ENCODE measurements at regions not wholly inside any gene's neighbourhood (a gene's known extent, or its start where the extent isn't known, plus 50 kb on each side); places are given as distances from the start of the nearest gene placed in this dataset.
"Not testable (repeated sequence)": the region's sequence is repeated elsewhere in the genome, so short reads cannot be mapped to it uniquely, and the experiment has no call there.

- DNase-seq (ENCODE audit: low spot score), result no peak
These were observed 112.5 kb upstream of the PAXBP1 start for GRCh38 chr21:32884062-32884461.

DNA sequence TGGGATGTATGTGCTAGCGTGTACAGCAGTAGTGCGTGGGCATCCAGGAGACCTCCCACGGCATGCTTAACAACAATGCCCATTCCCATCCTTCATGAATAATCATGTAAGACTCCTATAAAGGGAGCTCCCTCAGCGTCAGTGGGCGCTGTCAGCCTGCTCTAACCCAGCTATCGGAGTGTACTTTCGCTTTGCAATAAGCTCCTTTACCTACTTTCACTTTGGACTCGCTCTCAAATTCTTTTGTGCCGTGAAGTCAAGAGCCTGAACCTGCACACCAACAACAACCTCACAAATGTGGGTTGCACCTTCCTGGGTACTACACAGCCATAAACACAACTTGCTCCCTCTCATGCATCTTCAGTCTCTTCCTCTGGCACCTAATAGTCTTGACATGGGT is 114.8 kb upstream of the PAXBP1 start:
- no peak for DNase-seq (ENCODE audit: low spot score)

GRCh38 chr21:32887026-32887425 is 115.5 kb upstream of the PAXBP1 start:
- no peak for DNase-seq (ENCODE audit: low spot score)

DNA sequence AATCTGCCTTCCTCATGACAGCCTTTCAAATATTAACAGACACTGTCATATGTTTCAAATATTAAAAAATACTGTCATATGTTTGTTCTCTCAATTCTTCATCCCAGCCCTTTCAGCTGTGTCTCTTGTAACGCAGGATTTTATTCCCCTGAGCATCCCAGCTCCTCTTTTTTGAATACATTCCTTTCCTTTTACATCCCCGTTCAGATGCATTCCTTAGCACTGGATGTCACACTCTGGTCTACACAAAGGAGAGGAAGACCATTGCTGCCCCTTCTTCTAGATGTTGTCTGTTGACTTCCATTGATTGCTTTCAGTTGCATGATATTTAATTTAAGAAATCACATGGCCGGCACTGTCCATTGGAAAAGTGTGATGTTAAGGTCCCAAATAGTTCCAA is 117.4 kb upstream of the PAXBP1 start:
- DNase-seq (ENCODE audit: low spot score), result no peak

- DNase-seq (ENCODE audit: low spot score), result peak; percentile 34
These were observed 118.0 kb upstream of the PAXBP1 start for GRCh38 chr21:32889596-32889995.

GRCh38 chr21:32894321-32894720 is 122.8 kb upstream of the PAXBP1 start:
- no peak for DNase-seq (ENCODE audit: low spot score)

- no peak for DNase-seq (ENCODE audit: low spot score)
These were observed 124.9 kb upstream of the OLIG2 start for GRCh38 chr21:32900814-32901213.

DNA sequence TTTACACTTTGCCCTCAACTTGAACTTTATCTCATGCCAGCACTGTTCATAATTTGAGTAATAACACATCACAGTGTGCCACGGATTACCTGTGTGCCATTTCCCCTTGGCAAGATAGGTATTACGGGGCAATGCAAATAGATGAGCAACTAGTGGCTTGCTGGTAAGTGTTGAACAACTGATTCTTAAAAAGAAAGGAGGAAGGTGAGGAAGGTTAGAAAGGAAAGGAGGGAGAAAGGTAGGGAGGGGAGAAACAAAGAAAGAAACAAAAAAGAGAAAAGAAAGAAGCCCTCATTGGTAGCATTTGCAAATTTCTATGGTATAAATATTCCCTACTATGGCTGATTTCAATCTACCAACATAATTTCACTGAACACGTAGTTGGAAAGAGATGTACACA is 118.2 kb upstream of the OLIG2 start:
- DNase-seq (ENCODE audit: low spot score), result no peak

DNA sequence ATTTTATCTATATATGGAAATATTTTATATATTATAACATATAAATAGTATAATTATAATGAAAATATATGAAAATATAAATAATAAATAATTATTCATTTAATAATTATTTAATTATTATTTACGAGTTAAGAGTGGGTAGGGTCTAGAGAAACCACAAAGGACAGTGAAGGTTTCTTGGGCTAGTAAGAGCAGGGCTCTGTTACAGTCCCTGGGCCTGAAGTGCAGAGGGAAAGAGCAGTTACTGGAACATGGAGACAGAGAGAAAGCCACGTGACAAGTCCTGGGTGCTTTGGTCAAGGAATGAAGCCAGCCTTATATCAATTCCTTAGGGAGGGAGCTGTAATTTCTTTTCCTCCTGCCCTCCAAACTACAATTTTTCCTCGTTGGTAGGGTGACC is 117.2 kb upstream of the OLIG2 start:
- no peak for DNase-seq (ENCODE audit: low spot score)

DNA sequence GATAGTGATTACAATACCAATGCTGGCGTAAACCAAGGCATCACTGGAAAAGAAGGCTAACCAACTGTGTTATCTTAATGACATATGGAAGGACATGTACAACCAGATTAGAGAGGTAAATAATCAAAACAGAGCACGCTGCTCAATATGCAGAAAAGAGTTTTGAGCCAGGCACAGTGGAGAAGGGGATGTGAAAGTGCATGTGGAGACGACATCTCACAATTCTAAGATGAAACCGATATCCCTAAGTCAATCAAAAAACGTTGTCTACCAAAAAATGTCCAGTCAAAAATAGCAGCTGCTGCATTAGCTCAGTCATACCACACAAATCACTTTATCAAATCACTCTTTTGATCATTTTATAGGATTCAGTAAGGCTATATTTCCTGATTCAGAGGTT is 116.3 kb upstream of the OLIG2 start:
- no peak for DNase-seq (ENCODE audit: low spot score)

DNA sequence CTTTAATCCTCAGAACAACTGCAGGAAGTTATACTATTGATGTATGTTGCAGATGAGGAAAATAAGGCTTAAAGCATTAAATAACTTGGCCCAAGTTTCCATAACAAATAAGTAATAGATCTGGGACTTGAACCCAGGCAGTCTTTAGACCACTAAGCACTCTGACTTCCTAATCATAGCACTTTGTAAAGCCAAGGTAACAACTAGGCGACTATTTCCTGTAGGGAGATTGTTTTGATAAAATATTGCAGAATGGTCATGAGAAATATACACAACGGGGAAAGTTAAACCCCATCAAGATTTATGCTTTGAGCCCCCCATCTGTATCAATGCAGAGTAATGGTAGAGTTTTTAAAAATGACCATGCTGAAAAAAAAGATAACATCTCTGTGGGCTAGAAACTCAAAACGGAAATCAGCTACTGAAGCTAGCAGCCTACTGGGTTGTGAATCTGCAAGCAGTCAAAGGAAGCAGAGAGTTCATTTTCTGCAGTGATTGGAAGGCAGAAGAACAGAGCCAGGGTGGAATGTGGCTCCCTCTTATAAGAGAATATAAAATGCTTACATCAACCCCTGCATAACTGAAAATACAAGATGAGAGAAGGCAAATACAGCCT is 111.2 kb upstream of the OLIG2 start:
- no peak for DNase-seq (ENCODE audit: low spot score)

DNA sequence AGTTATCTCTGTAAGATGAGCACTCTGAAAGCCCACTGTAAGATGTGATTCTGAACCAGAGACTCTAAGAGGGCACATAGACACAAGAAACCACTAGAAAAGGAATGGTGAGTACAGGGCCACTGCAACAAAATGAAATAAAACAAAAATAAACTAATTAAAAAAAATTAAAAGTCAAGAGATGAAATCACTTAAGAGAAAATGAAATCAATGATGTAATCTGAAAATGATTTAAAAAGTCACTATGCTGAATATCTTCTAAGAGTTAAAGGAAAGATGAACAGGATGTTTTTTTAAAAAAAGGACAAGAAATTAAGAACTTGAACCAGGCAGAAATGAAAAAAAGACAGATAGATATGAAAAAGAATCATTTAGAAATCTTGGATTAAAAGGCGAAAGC is 110.6 kb upstream of the OLIG2 start:
- DNase-seq (ENCODE audit: low spot score), result no peak

DNA sequence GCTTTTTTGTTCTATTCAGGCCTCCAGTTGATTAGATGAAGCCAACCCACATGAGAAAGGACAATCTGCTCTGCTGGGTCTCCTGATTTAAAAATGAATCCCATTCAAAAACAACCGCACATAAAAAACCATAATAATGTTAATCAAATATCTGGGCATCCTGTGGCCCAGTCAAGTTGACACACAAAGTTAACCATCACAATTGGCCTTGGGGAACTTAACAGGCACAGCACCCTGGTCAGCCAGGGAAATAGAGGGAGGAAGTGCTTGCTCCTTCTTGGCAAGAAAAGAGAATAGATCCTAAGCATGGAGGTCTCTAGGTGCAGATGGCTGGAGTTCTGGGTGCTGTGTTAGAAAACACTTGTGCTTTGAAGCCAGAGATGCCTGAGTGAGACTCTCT is 109.6 kb upstream of the OLIG2 start:
- DNase-seq (ENCODE audit: low spot score), result no peak

- peak; percentile 9 for DNase-seq (ENCODE audit: low spot score)
These were observed 109.1 kb upstream of the OLIG2 start for GRCh38 chr21:32916522-32917099.

GRCh38 chr21:32917362-32918135 is 108.2 kb upstream of the OLIG2 start:
- DNase-seq (ENCODE audit: low spot score), result no peak

GRCh38 chr21:32918478-32919120 is 107.1 kb upstream of the OLIG2 start:
- no peak for DNase-seq (ENCODE audit: low spot score)

DNA sequence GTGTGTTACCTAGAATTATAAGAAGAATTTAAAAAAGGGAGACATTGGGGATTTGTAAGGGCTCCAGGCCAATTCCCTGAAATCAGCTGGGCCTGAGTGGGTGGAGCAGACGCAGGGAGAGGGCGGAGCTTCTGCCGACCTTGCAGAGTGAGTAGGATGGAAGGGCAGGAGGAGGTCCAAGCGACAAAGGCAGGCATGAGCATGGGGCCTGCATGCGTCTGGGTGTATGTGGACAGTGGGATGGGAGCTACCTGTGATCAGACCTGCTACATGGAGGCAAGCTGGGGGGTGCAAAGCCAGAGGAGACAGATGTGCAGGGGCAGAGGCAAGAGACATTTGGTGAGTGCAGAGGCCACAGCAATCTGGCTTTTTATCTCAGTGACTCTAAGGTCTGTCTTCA is 105.3 kb upstream of the OLIG2 start:
- DNase-seq (ENCODE audit: low spot score), result no peak

DNA sequence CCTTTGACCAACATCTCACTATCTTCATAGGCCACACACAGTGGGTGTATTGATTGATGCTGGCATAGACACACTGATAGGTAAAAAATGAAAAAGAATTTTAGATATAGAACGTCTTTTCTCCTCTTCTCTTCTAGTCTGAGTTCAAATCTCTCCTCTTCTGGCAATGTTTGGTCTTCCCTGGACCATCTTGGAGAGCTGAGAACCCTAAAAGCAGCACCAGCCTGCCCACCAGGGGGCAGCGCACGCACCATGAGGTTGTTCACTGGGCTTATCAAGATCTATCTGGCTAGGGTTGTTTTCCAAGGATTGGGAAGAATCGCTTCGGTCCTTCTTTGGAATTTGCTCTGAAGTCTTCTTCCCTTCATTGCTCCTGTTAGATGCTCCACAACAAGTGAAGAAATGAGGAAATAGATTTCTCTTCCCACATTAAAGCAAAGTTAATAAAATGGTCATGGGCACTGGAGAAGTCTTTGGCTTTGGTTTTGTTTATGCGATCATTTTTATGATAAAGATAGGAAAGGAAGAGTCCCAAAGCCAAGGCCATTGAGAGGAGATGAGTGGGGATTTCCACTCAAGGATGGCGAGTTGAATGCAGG is 104.0 kb upstream of the OLIG2 start:
- no peak for DNase-seq (ENCODE audit: low spot score)

DNA sequence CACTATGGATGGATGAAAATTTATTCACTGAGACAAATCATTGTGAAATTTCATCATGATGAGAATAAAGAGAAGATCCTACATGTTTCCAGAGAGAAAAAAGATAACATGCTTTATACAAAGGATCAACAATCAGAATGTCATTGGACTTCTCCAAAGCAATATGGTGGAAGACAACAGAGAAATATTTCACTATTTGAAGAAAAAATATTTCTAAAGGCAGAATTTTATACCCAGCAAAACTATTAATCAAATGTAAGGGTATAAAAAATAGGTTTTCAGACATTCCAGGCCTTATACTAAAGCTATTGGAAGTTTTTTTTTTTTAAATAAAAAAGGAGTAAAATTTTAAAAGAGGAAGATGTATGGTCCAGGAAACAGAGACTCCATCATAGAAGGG is 100.6 kb upstream of the OLIG2 start:
- DNase-seq (ENCODE audit: low spot score), result no peak

DNA sequence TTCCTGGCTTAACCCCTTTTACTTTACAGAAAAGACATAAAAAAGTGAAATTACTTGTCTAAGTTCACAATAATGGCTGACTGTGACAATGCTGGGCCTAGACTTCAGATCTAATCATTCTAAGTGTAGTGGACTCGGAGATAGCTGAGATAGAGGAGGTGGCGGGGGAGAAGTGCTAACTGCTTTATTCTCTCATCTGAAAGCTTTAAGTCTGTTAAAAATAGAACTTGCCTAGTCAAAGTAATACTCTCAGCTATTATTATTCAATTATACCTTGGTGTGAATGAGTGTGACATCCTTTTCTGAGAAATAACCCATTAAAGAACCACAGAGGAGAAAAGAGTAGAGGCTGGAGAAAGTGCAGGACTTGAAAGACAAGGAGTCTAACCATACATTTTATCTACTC is 96.1 kb upstream of the OLIG2 start:
- no peak for DNase-seq (ENCODE audit: low spot score)

DNA sequence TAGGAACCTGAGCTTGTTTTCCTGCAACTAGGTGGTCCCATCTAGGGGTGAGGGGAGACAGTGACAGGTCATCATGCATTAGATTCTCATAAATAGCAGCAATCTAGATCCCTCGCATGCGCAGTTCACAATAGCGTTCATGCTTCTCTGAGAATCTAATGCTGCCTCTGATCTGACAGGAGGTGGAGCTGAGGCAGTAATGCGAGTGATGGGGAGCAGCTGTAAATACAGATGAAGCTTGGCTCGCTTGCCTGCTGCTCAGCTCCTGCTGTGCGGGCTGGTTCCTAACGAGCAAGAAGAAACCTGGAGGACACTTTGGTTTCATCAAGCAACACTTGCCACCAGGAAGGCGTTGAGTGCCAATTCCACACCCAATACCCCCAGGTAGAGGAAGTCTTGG is 95.1 kb upstream of the OLIG2 start:
- DNase-seq (ENCODE audit: low spot score), result no peak

DNA sequence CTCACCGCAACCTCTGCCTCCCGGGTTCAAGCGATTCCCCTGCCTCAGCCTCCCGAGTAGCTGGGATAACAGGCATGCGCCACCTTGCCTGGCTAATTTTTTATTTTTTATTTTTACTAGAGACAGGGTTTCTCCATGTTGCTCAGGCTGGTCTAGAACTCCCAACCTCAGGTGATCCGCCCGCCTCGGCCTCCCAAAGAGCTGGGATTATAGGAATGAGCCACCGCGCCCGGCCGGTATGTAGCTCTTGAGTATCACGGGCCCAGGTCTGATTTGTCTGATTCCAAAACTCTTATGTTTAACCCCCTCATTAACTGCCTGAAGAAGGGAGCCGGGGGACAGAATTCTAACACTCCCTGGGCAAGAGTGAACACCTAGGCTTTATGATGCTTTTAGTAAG is 91.7 kb upstream of the OLIG2 start:
- not testable (repeated sequence) for DNase-seq (ENCODE audit: low spot score)

DNA sequence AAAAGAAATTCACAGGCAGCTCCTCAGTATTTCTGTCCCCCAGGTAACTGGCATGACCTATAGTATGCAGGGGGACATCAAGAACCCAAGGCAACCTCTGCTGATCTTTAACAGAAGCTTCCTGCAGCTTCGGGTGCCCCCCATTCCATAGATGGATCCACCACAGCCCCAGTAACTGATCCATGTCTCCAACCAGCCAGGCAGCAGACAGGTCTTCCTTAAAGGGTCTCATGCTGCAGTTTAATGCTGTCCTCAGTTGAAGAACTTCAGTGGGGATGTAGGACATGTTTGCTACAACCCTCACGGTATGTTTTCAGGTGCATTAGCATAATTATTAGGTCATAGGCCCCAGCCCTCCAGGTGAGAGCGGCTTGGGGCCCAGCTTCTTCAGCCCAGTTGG is 90.9 kb upstream of the OLIG2 start:
- DNase-seq (ENCODE audit: low spot score), result no peak
